CD14-positive monocyte (primary cell): ENCODE measurements at regions not wholly inside any gene's neighbourhood (a gene's known extent, or its start where the extent isn't known, plus 50 kb on each side); places are given as distances from the start of the nearest gene placed in this dataset.

Source experiments
- DNase-seq, 3 donors: peaks; one replicate each; pipeline ENCODE4 v3.0.0-alpha.2; 2011 to 2022
- H2AFZ ChIP-seq: 2 replicates; pipeline ENCODE4 v1.6.0; 2012; ENCODE audit warnings: mild to moderate bottlenecking, low read depth, low read length, inconsistent platforms; ENCODE audit not compliant: insufficient read depth, poor library complexity, severe bottlenecking
- H3K27ac ChIP-seq, 2 donors: 1 replicate in 1 of 2; 2 replicates in 1 of 2; pipeline ENCODE4 v1.5.1; 2012 to 2013; ENCODE audit warnings: low read length in 2 of 2, control low read depth in 1 of 2, inconsistent platforms in 1 of 2, low read depth in 1 of 2, mild to moderate bottlenecking in 1 of 2
- H3K27me3 ChIP-seq, 2 donors: one replicate each; pipeline versions ENCODE4 v1.6.0 to v1.6.1; 2011 to 2013; ENCODE audit warnings: low read length in 2 of 2; ENCODE audit not compliant: control insufficient read depth in 2 of 2, insufficient read depth in 2 of 2
- H3K36me3 ChIP-seq, 2 donors: replicated peaks in 1 of 2; 1 replicate in 1 of 2; 2 replicates in 1 of 2; pipeline versions ENCODE4 v1.5.1 to v1.6.1; 2012 to 2013; ENCODE audit warnings: low read length in 2 of 2, control low read depth in 1 of 2, inconsistent platforms in 1 of 2, mild to moderate bottlenecking in 1 of 2; ENCODE audit not compliant: insufficient read depth in 2 of 2, control insufficient read depth in 1 of 2
- H3K4me1 ChIP-seq, 2 donors: 1 replicate in 1 of 2; 2 replicates in 1 of 2; pipeline versions ENCODE4 v1.5.1 to v1.6.1; 2012 to 2013; ENCODE audit warnings: low read length in 2 of 2, control low read depth in 1 of 2, inconsistent platforms in 1 of 2, mild to moderate bottlenecking in 1 of 2, moderate library complexity in 1 of 2; ENCODE audit not compliant: insufficient read depth in 2 of 2, control insufficient read depth in 1 of 2
- H3K4me2 ChIP-seq: replicated peaks from 2 replicates; pipeline ENCODE3; 2012; ENCODE audit warnings: low read length, moderate library complexity, mild to moderate bottlenecking; ENCODE audit not compliant: poor library complexity, severe bottlenecking; ENCODE audit errors: extremely low read depth
- H3K4me3 ChIP-seq, 3 experiments: fragments of 200-600 bp in 1 of 3; sonication (generic) in 1 of 3; replicated peaks in 1 of 3; 1 replicate in 2 of 3; 2 replicates in 1 of 3; pipeline ENCODE4 v1.5.1; 2011 to 2013; ENCODE audit warnings: low read length in 3 of 3, mild to moderate bottlenecking in 3 of 3, control low read depth in 2 of 3, low read depth in 2 of 3, inconsistent platforms in 1 of 3, moderate library complexity in 1 of 3
- H3K79me2 ChIP-seq: 2 replicates; pipeline ENCODE4 v1.6.0; 2012; ENCODE audit warnings: mild to moderate bottlenecking, control low read depth, inconsistent platforms, low read length, moderate library complexity; ENCODE audit not compliant: insufficient read depth
- H3K9ac ChIP-seq: 2 replicates; pipeline ENCODE4 v1.6.0; 2017; ENCODE audit warnings: low read length, mild to moderate bottlenecking; ENCODE audit not compliant: insufficient read depth, poor library complexity, severe bottlenecking
- H3K9me3 ChIP-seq, 2 donors: replicated peaks in 1 of 2; 1 replicate in 1 of 2; 2 replicates in 1 of 2; pipeline versions ENCODE4 v1.5.1 to v1.6.1; 2012 to 2013; ENCODE audit warnings: low read length in 2 of 2, control low read depth in 1 of 2; ENCODE audit not compliant: control insufficient read depth in 1 of 2, insufficient read depth in 1 of 2
- H4K20me1 ChIP-seq: 2 replicates; pipeline ENCODE4 v1.6.0; 2012; ENCODE audit warnings: mild to moderate bottlenecking, low read length, control low read depth, moderate library complexity; ENCODE audit not compliant: insufficient read depth
- H3K27ac Mint-ChIP-seq, 7 donors: one replicate each; pipeline ENCODE4 v1.8.0; 2020; ENCODE audit warnings: mild to moderate bottlenecking in 7 of 7, mixed read lengths in 7 of 7, moderate library complexity in 6 of 7, inconsistent platforms in 2 of 7
- H3K27me3 Mint-ChIP-seq, 3 donors: one replicate each; pipeline ENCODE4 v1.8.0; 2021 to 2022; ENCODE audit warnings: low read depth in 3 of 3, mild to moderate bottlenecking in 3 of 3, mixed read lengths in 3 of 3, moderate library complexity in 3 of 3, inconsistent platforms in 1 of 3
- H3K36me3 Mint-ChIP-seq, 2 donors: one replicate each; pipeline ENCODE4 v1.8.0; 2020; ENCODE audit warnings: mixed read lengths in 2 of 2, inconsistent platforms in 1 of 2, mild to moderate bottlenecking in 1 of 2
- H3K4me1 Mint-ChIP-seq: one replicate; pipeline ENCODE4 v1.8.0; 2020; ENCODE audit warnings: mild to moderate bottlenecking, mixed read lengths
- H3K4me3 Mint-ChIP-seq, 2 donors: one replicate each; pipeline ENCODE4 v1.8.0; 2020; ENCODE audit warnings: mild to moderate bottlenecking in 2 of 2, mixed read lengths in 2 of 2, moderate library complexity in 1 of 2
- H3K9me3 Mint-ChIP-seq, 7 donors: one replicate each; pipeline ENCODE4 v1.8.0; 2020 to 2022; ENCODE audit warnings: mixed read lengths in 7 of 7, mild to moderate bottlenecking in 6 of 7, moderate library complexity in 6 of 7, inconsistent platforms in 2 of 7
- WGBS: methylation state at CpG from one replicate; pipeline ENCODE4 v1.1.5; 2013; ENCODE audit warnings: missing lambda C conversion rate; ENCODE audit not compliant: insufficient coverage; 5-methylcytosine and 5-hydroxymethylcytosine counted together
- intact Hi-C, 2 donors: fragments of 100-400 bp; cut with micrococcal nuclease; formaldehyde crosslinking; loops; one replicate each; pipeline versions ENCODE4 v1.15.0 to v1.15.1; 2023
- TF ChIP-seq, protein P1 (sequence below): fragments of 200-600 bp; IDR thresholded peaks from one replicate; pipeline ENCODE4 v1.8.0; 2022; ENCODE audit warnings: antibody characterized with exemption, mild to moderate bottlenecking

DNA sequence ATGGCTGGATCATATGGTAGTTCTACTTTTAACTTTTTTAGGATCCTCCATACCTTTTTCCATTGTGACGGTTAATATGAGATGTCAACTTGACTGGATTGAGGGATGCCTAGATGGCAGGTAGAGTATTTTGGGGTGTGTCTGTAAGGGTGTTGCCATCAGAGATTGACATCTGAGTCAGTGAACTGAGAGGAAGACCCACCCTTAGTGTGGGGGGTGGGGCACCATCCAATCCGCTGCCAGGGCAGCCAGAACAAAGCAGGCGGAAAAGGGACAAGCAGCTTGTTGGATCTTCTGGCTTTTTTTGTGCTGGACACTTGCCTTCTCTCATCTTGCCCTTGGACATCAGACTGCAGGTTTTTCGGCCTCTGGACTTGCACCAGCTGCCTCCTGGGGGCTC lies 168.5 kb upstream of the CXCL13 start:
- Mint-ChIP-seq H3K27ac (no peak overlapping the region), H3K4me3 (no peak overlapping the region), H3K4me1 (peaks cover 8% of the 10 kb centered on the region), H3K9me3 (no peaks in the 10 kb centered on the region), H3K36me3 (no peaks in the 10 kb centered on the region), H3K27me3 (peaks cover 0 to 2% (median 0%) of the 10 kb centered on the region in 3 donors)
- Histone ChIP-seq H3K9ac (no peak overlapping the region), H3K9me3 (no peaks in the 10 kb centered on the region), H3K79me2 (no peaks in the 10 kb centered on the region), H3K4me1 (no peaks in the 10 kb centered on the region), H2AFZ (no peak overlapping the region), H3K27me3 (no peaks in the 10 kb centered on the region), H4K20me1 (no peaks in the 10 kb centered on the region), H3K36me3 (no peaks in the 10 kb centered on the region), H3K4me2 (no peak overlapping the region), H3K4me3 (no peak overlapping the region), H3K27ac (no peak overlapping the region)
- WGBS = 58% methylated on average over 1 of the region's 4 CpGs
- intact Hi-C loops = no loop called here
- TF ChIP-seq, protein P1, sequence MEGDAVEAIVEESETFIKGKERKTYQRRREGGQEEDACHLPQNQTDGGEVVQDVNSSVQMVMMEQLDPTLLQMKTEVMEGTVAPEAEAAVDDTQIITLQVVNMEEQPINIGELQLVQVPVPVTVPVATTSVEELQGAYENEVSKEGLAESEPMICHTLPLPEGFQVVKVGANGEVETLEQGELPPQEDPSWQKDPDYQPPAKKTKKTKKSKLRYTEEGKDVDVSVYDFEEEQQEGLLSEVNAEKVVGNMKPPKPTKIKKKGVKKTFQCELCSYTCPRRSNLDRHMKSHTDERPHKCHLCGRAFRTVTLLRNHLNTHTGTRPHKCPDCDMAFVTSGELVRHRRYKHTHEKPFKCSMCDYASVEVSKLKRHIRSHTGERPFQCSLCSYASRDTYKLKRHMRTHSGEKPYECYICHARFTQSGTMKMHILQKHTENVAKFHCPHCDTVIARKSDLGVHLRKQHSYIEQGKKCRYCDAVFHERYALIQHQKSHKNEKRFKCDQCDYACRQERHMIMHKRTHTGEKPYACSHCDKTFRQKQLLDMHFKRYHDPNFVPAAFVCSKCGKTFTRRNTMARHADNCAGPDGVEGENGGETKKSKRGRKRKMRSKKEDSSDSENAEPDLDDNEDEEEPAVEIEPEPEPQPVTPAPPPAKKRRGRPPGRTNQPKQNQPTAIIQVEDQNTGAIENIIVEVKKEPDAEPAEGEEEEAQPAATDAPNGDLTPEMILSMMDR = no peak
- no peak for DNase-seq

DNA sequence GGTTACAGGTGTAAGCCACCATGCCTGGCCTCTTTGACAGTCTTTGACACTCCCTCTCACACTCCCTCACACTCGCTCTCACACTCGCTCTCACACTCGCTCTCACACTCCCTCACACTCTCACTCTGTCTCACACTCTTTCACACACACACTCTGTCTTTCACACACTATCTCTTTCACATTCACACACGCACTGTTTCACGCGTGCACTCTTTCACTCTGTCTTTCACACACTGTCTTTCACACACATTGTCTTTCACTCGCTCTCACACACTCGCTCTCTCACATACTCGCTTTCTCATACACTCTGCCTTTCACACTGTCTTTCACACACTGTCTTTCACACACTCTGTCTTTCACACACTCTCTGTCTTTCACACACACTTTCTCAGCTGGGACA lies 167.1 kb upstream of the CXCL13 start:
- no peaks in the 10 kb centered on the region for H3K4me1 Mint-ChIP-seq
- Histone ChIP-seq H3K36me3 (no peaks in the 10 kb centered on the region), H3K79me2 (no peaks in the 10 kb centered on the region), H3K4me1 (no peaks in the 10 kb centered on the region), H3K27me3 (no peaks in the 10 kb centered on the region), H3K4me2 (no peak overlapping the region), H3K27ac (no peak overlapping the region), H4K20me1 (no peaks in the 10 kb centered on the region), H3K4me3 (no peak overlapping the region), H3K9ac (no peak overlapping the region), H3K9me3 (no peaks in the 10 kb centered on the region), H2AFZ (no peak overlapping the region)
- no peak overlapping the region for H3K27ac Mint-ChIP-seq
- H3K9me3 Mint-ChIP-seq = no peaks in the 10 kb centered on the region
- TF ChIP-seq, protein P1 = no peak
- DNase-seq = no peak
- no peak overlapping the region for H3K4me3 Mint-ChIP-seq
- H3K27me3 Mint-ChIP-seq = peaks cover 0 to 2% (median 0%) of the 10 kb centered on the region in 3 donors
- H3K36me3 Mint-ChIP-seq = no peaks in the 10 kb centered on the region
- intact Hi-C loops = no loop called here
- 99% methylated on average over 9 of the region's 9 CpGs for WGBS
